ENCODE measurements at regions not wholly inside any gene's neighbourhood (a gene's known extent, or its start where the extent isn't known, plus 50 kb on each side); places are given as distances from the start of the nearest gene placed in this dataset.

DNA sequence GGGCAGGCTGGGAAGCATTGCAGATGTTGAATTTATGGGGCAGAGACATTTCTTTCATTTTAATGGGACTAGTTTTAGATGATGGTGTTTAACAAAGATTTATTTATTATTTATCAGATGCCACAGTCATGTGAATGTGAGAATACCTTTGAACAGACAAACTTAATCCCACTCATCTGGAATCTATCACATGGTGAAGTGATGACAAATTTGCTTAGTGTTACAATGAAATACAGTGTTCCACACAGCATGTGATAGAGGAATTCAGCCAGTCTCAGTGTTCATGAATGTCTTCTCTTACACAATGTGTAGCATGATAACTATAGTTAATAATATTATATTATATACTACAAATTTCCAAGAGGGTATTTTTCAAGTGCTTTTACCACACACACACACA lies 1361.7 kb upstream of the B3GALT2 start:
- DNase-seq (ENCODE audit: low read depth): no peak
- H3K4me3 ChIP-seq (ENCODE audit: low read depth, low read length): no peak overlapping the region
- TF ChIP-seq, protein P1, sequence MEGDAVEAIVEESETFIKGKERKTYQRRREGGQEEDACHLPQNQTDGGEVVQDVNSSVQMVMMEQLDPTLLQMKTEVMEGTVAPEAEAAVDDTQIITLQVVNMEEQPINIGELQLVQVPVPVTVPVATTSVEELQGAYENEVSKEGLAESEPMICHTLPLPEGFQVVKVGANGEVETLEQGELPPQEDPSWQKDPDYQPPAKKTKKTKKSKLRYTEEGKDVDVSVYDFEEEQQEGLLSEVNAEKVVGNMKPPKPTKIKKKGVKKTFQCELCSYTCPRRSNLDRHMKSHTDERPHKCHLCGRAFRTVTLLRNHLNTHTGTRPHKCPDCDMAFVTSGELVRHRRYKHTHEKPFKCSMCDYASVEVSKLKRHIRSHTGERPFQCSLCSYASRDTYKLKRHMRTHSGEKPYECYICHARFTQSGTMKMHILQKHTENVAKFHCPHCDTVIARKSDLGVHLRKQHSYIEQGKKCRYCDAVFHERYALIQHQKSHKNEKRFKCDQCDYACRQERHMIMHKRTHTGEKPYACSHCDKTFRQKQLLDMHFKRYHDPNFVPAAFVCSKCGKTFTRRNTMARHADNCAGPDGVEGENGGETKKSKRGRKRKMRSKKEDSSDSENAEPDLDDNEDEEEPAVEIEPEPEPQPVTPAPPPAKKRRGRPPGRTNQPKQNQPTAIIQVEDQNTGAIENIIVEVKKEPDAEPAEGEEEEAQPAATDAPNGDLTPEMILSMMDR (IDR thresholded peaks at IDR 0.05; ENCODE audit: insufficient read depth, low read depth, low read length): no peak

DNA sequence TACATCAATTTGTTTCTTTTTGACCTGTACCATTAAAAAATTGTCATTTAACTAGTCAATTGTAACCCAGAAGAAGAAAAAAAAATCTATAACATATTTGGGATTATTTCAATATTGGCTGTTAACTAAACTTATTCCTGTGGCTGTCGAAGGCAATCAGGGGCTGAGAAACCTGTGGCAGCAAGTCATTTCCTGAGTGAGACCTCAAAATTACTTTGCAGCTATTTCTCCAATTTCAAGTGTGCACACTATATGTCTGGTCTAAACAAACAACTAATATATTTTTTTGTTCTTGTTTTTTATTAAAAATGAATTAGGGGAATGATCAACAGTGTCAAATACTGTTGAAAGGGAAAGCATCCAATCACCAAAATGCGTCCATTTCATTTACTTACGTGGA lies 1357.6 kb upstream of the B3GALT2 start:
- DNase-seq (ENCODE audit: low read depth): no peak
- no peak overlapping the region for H3K4me3 ChIP-seq (ENCODE audit: low read depth, low read length)
- TF ChIP-seq, protein P1 (IDR thresholded peaks at IDR 0.05; ENCODE audit: insufficient read depth, low read depth, low read length): no peak

DNA sequence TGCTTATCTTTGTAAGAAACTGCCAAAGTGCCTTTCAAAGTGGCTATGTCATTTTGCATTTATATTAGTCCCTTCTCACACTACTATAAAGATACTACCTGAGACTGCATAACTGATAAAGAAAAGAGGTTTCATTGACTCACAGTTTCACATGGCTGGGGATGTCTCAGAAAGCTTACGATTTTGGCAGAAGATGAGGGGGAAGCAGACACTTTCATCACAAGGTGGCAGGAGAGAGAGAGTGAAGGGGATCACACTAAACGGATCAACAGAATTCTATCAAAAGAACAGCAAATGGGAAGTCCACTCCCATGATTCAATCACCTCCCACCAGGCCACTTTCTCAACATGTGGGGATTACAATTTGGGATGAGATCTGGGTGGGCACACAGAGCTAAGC lies 1352.0 kb upstream of the B3GALT2 start:
- no peak for DNase-seq (ENCODE audit: low read depth)
- H3K4me3 ChIP-seq (ENCODE audit: low read depth, low read length): no peak overlapping the region
- TF ChIP-seq, protein P1 (IDR thresholded peaks at IDR 0.05; ENCODE audit: insufficient read depth, low read depth, low read length): no peak

DNA sequence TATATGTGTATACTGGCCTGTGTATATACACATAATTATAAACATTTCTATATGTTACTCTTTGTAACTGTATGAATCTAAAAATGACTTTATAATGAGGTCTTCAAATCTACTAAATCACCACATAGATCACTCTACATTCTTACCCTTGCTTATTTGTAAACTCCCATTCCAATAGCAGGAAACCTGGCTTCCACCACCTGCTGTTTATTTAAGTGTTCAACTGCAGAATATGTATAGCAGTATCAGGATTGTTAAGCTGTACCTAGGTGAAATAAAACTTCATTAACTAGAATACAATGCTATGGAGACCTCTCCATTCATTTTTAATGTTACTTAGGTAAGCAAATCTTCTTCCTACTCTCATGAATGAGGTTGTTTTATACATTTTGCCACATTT lies 1351.1 kb upstream of the B3GALT2 start:
- no peak for DNase-seq (ENCODE audit: low read depth)
- H3K4me3 ChIP-seq (ENCODE audit: low read depth, low read length): no peak overlapping the region
- TF ChIP-seq, protein P1 (IDR thresholded peaks at IDR 0.05; ENCODE audit: insufficient read depth, low read depth, low read length): no peak

DNA sequence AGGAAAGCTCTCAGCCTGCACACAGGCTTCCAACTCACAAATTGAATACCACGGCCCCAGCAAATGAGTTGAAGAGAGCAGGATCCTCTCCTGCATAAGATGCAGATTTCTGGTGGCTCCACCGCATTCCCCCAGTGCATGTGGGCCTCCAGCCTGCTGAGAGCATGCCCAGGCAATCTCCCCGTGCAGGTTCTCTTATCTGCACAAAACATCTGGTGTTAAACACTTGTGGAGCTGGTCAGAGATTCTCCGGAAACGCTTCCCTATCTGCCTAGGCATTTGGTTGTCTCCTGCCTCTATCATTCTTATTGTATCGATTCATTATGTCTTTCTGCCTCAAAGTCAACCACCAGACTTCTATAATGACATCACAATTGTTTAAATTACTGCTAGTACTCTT lies 1349.0 kb upstream of the B3GALT2 start:
- no peak for DNase-seq (ENCODE audit: low read depth)
- TF ChIP-seq, protein P1 (IDR thresholded peaks at IDR 0.05; ENCODE audit: insufficient read depth, low read depth, low read length): no peak
- H3K4me3 ChIP-seq (ENCODE audit: low read depth, low read length): no peak overlapping the region

DNA sequence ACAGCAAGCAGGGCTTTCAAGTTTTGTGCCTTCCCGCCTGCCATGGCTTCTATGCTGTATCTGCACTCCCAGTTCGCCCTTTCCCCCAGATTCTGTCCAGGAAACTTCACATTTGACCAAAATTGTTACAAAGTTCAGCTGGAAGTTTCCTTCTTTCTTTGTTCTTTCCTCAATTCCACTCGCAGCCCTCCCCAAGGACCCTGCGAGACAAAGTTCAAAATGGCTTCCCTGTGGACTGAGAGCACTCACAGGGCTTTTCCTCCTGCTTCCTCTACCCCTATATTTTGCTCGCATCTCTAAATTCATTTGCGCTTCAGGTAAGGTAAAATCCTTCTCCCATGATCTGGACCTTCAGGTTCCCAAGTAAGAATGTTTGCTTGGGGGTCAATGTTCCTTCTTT lies 1348.4 kb upstream of the B3GALT2 start:
- DNase-seq (ENCODE audit: low read depth): no peak
- no peak overlapping the region for H3K4me3 ChIP-seq (ENCODE audit: low read depth, low read length)
- TF ChIP-seq, protein P1 (IDR thresholded peaks at IDR 0.05; ENCODE audit: insufficient read depth, low read depth, low read length): no peak

DNA sequence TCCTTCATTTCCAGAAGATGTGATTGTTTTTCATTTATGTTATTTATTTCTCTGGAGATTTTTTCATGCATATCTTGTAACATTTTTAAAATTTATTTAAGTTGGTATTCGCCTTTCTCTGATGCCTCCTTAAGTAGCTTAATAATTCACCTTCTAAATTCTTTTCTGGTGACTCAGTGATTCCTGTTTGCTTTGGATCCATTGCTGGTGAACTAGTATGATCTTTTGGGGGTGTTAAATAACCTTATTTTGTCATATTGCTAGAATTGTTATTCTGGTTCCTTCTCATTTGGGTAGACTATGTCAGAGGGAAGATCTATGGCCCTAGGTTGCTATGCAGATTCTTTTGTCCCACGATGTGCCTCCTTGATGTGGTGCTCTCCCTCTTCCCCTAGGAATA lies 1347.2 kb upstream of the B3GALT2 start:
- no peak overlapping the region for H3K4me3 ChIP-seq (ENCODE audit: low read depth, low read length)
- no peak for DNase-seq (ENCODE audit: low read depth)
- TF ChIP-seq, protein P1 (IDR thresholded peaks at IDR 0.05; ENCODE audit: insufficient read depth, low read depth, low read length): no peak

Data from fibroblast of villous mesenchyme (primary cell).